ENCODE measurements at regions not wholly inside any gene's neighbourhood (a gene's known extent, or its start where the extent isn't known, plus 50 kb on each side); places are given as distances from the start of the nearest gene placed in this dataset.

DNA sequence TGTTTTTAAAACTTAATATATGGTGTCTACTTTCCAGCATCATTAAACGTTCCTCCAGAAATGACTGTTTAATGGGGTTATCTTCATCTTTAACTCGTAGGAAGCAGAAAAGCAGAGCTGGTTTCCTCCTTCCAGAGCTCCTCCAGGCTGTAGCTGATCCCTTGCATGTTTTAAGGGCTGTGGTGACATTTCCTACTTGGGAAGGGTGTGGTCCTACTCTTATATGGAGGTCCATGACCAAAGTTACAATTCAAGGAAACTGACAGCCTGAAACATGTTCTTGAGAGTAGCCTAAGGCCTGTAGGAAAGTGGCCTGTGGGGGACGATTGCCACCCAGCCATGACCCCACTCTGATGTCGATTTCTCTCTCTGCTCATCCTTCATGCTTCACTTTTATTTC, 297.1 kb downstream of the GADD45G start:
- H3K27me3 Mint-ChIP-seq, result peaks cover 29% of the 10 kb centered on the region
- Histone ChIP-seq H3K4me3 (ENCODE audit: low read length) (no peak overlapping the region), H3K27ac (ENCODE audit: low read depth in 1 of 2, low read length in 2 of 2) (no peak overlapping the region), H3K27me3 (ENCODE audit: control insufficient read depth in 1 of 2, insufficient read depth in 2 of 2, low read length in 2 of 2) (peaks cover 0 to 5% of the 10 kb centered on the region in 2 experiments), H3K36me3 (ENCODE audit: insufficient read depth, low read length) (no peaks in the 10 kb centered on the region), H3K9me3 (ENCODE audit: control insufficient read depth in 1 of 2, insufficient read depth in 1 of 2, low read length in 2 of 2) (no peaks in the 10 kb centered on the region), H3K4me1 (ENCODE audit: insufficient read depth, low read length) (no peaks in the 10 kb centered on the region)
- intact Hi-C loops (cut with DNase I, micrococcal nuclease), result no loop called here
- H3K4me3 Mint-ChIP-seq, result no peak overlapping the region
- POLR2A ChIA-PET, result no interaction called here
- H3K9me3 Mint-ChIP-seq, result no peaks in the 10 kb centered on the region
- CTCF ChIA-PET, result no interaction called here
- H3K4me1 Mint-ChIP-seq (ENCODE audit: low read depth), result no peaks in the 10 kb centered on the region
- H3K27ac Mint-ChIP-seq, result no peak overlapping the region
- TF ChIP-seq, protein P1, sequence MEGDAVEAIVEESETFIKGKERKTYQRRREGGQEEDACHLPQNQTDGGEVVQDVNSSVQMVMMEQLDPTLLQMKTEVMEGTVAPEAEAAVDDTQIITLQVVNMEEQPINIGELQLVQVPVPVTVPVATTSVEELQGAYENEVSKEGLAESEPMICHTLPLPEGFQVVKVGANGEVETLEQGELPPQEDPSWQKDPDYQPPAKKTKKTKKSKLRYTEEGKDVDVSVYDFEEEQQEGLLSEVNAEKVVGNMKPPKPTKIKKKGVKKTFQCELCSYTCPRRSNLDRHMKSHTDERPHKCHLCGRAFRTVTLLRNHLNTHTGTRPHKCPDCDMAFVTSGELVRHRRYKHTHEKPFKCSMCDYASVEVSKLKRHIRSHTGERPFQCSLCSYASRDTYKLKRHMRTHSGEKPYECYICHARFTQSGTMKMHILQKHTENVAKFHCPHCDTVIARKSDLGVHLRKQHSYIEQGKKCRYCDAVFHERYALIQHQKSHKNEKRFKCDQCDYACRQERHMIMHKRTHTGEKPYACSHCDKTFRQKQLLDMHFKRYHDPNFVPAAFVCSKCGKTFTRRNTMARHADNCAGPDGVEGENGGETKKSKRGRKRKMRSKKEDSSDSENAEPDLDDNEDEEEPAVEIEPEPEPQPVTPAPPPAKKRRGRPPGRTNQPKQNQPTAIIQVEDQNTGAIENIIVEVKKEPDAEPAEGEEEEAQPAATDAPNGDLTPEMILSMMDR (IDR thresholded peaks at IDR 0.05), result no peak
- no peak for DNase-seq
- H3K36me3 Mint-ChIP-seq (ENCODE audit: low read depth), result no peaks in the 10 kb centered on the region
- no peak for ATAC-seq (ENCODE audit: poor library complexity)

DNA sequence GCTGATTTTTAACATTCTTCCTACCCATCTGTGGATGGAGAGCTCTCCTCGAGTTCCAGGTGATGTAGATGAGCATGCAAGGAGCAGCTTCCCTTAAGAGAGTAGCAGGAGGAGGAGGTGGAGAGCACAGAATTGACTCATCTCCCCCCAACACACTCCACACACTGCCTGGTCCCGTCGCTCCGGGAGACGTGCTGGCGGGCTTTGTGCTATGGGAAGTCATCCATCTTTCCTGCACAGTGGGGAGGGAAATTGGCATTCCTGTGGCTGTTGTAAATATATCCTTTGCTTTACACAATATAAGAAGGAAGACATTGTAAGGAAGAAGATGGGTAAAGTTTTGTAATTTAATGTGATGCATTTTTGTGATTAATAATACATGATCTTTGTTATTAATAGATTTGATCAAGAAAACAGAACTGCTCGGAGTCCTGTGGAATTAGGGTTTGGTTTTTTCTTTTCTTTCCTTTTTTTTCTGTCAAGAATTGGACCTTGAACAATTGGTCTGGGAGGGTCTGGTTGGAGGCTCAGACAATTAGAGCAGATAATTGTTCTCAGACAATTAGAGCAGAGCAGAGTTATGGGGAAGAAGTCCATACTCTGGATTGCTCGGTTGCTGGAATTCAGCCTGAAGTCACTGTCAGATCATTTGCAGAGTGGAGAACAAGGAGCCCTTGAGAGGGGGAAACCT, 297.8 kb downstream of the GADD45G start:
- H3K27ac Mint-ChIP-seq, result no peak overlapping the region
- TF ChIP-seq, protein P1 (IDR thresholded peaks at IDR 0.05), result no peak
- Histone ChIP-seq H3K4me3 (ENCODE audit: low read length) (no peak overlapping the region), H3K4me1 (ENCODE audit: insufficient read depth, low read length) (no peaks in the 10 kb centered on the region), H3K9me3 (ENCODE audit: control insufficient read depth in 1 of 2, insufficient read depth in 1 of 2, low read length in 2 of 2) (no peaks in the 10 kb centered on the region), H3K27ac (ENCODE audit: low read depth in 1 of 2, low read length in 2 of 2) (no peak overlapping the region), H3K36me3 (ENCODE audit: insufficient read depth, low read length) (no peaks in the 10 kb centered on the region), H3K27me3 (ENCODE audit: control insufficient read depth in 1 of 2, insufficient read depth in 2 of 2, low read length in 2 of 2) (peaks cover 0 to 5% of the 10 kb centered on the region in 2 experiments)
- no peaks in the 10 kb centered on the region for H3K4me1 Mint-ChIP-seq (ENCODE audit: low read depth)
- intact Hi-C loops (cut with DNase I, micrococcal nuclease), result no loop called here
- DNase-seq, result no peak
- no peaks in the 10 kb centered on the region for H3K9me3 Mint-ChIP-seq
- H3K27me3 Mint-ChIP-seq, result peaks cover 29% of the 10 kb centered on the region
- CTCF ChIA-PET, result no interaction called here
- no peak for ATAC-seq (ENCODE audit: poor library complexity)
- POLR2A ChIA-PET, result no interaction called here
- no peak overlapping the region for H3K4me3 Mint-ChIP-seq
- H3K36me3 Mint-ChIP-seq (ENCODE audit: low read depth), result no peaks in the 10 kb centered on the region

DNA sequence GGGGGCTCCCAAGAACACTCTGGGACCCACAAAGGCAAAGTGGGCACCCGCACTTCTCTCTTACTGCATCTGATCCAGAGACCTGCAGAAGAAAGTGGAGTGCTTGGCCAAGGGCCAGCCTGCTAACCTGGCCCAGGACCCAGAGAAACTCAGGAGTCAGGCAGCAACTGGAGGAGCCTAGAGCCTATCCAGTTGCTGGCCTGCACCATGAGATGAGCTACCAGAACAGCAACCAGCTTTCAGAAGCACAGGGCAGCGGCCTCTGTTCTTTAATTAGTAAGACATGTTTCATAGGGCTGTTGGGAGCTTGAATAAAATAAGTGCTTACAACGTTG, 298.3 kb downstream of the GADD45G start:
- Mint-ChIP-seq H3K4me3 (no peak overlapping the region), H3K4me1 (ENCODE audit: low read depth) (no peaks in the 10 kb centered on the region), H3K9me3 (no peaks in the 10 kb centered on the region), H3K27me3 (peaks cover 29% of the 10 kb centered on the region), H3K27ac (no peak overlapping the region), H3K36me3 (ENCODE audit: low read depth) (no peaks in the 10 kb centered on the region)
- Histone ChIP-seq H3K27me3 (ENCODE audit: control insufficient read depth in 1 of 2, insufficient read depth in 2 of 2, low read length in 2 of 2) (peaks cover 0 to 5% of the 10 kb centered on the region in 2 experiments), H3K4me1 (ENCODE audit: insufficient read depth, low read length) (no peaks in the 10 kb centered on the region), H3K4me3 (ENCODE audit: low read length) (no peak overlapping the region), H3K36me3 (ENCODE audit: insufficient read depth, low read length) (no peaks in the 10 kb centered on the region), H3K27ac (ENCODE audit: low read depth in 1 of 2, low read length in 2 of 2) (no peak overlapping the region), H3K9me3 (ENCODE audit: control insufficient read depth in 1 of 2, insufficient read depth in 1 of 2, low read length in 2 of 2) (no peaks in the 10 kb centered on the region)
- DNase-seq (no peak), ATAC-seq (ENCODE audit: poor library complexity) (no peak)
- ChIA-PET POLR2A (no interaction called here), CTCF (interaction anchor here (0.5 kb wide), 1 partner anchor 348 kb away, joined by 3 read pairs; no protein-coding TSS in a partner anchor)
- intact Hi-C loops (cut with DNase I, micrococcal nuclease), result no loop called here
- TF ChIP-seq, protein P1 (IDR thresholded peaks at IDR 0.05), result no peak

Data from CD4-positive, alpha-beta T cell (primary cell).